K562 (cell line): ENCODE measurements at regions not wholly inside any gene's neighbourhood (a gene's known extent, or its start where the extent isn't known, plus 50 kb on each side); places are given as distances from the start of the nearest gene placed in this dataset.

Experiments
- ADNP ChIP-seq: fragments of 200-800 bp; sonication (Bioruptor generic); IDR thresholded peaks from 2 replicates; pipeline ENCODE4 v1.6.1; 2016; ENCODE audit warnings: missing genetic modification characterization, missing compliant biosample characterization
- CTCFL ChIP-seq: IDR thresholded peaks from 2 replicates; pipeline ENCODE4 v1.6.1; 2011; ENCODE audit warnings: borderline replicate concordance, low read depth, mild to moderate bottlenecking, moderate library complexity, low read length; ENCODE audit not compliant: insufficient read depth, poor library complexity, severe bottlenecking
- ESRRA ChIP-seq: fragments of 450-650 bp; IDR thresholded peaks from 2 replicates; pipeline ENCODE4 v1.6.1; 2014; ENCODE audit warnings: low read depth, mild to moderate bottlenecking, moderate library complexity, borderline replicate concordance
- GATAD2A ChIP-seq: fragments of 450-650 bp; IDR thresholded peaks from 2 replicates; pipeline ENCODE4 v1.6.1; 2017
- GTF2E2 ChIP-seq: fragments of 200-800 bp; sonication (Bioruptor generic); IDR thresholded peaks from 2 replicates; pipeline ENCODE4 v1.6.1; 2016; ENCODE audit warnings: missing genetic modification characterization, missing compliant biosample characterization
- HDAC2 ChIP-seq: fragments of 450-650 bp; IDR thresholded peaks from 2 replicates; pipeline ENCODE4 v1.6.1; 2016; ENCODE audit warnings: mild to moderate bottlenecking
- HMBOX1 ChIP-seq: sonication (generic); IDR thresholded peaks from 2 replicates; pipeline ENCODE4 v1.6.1; 2016
- POLR3G ChIP-seq: IDR thresholded peaks from 2 replicates; pipeline ENCODE4 v1.6.1; 2011; ENCODE audit not compliant: insufficient read length, insufficient replicate concordance; ENCODE audit errors: extremely low read depth
- RCOR1 ChIP-seq, 2 experiments: IDR thresholded peaks; 2 replicates each; pipeline ENCODE4 v1.6.1; 2012; ENCODE audit warnings: low read depth in 2 of 2, low read length in 2 of 2, borderline replicate concordance in 1 of 2, improper control_type of control experiment in 1 of 2
- SMAD4 ChIP-seq: fragments of 250-450 bp; sonication (Bioruptor Pico); conservative IDR thresholded peaks from 2 replicates; pipeline ENCODE4 v1.8.0; 2021; ENCODE audit warnings: inconsistent platforms, mild to moderate bottlenecking, moderate library complexity
- SMARCA4 ChIP-seq: fragments of 450-650 bp; IDR thresholded peaks from 2 replicates; pipeline ENCODE4 v1.6.1; 2016
- SNAPC5 ChIP-seq: fragments of 250-450 bp; sonication (Bioruptor Pico); IDR thresholded peaks from 2 replicates; pipeline ENCODE4 v1.8.0; 2021; ENCODE audit warnings: moderate library complexity, mild to moderate bottlenecking, inconsistent platforms
- TFAM ChIP-seq: fragments of 250-450 bp; sonication (Bioruptor Pico); conservative IDR thresholded peaks from 2 replicates; pipeline ENCODE4 v1.5.0; 2021; ENCODE audit warnings: mild to moderate bottlenecking, moderate library complexity
- TRIM24 ChIP-seq, 2 experiments: fragments of 450-650 bp; IDR thresholded peaks; 2 replicates each; pipeline ENCODE4 v1.6.1; 2016
- U2AF2 ChIP-seq: fragments of 200-400 bp; formaldehyde crosslinking; optimal IDR thresholded peaks from 2 replicates; pipeline ENCODE3; 2017; ENCODE audit warnings: low read depth, mild to moderate bottlenecking, low read length
- UBTF ChIP-seq, 2 experiments: IDR thresholded peaks; 2 replicates each; pipeline ENCODE4 v1.6.1; 2012; ENCODE audit warnings: improper control_type of control experiment in 2 of 2, low read depth in 2 of 2, low read length in 2 of 2, borderline replicate concordance in 1 of 2
- ZNF280A ChIP-seq: fragments of 450-650 bp; IDR thresholded peaks from 2 replicates; pipeline ENCODE4 v1.6.1; 2018; ENCODE audit warnings: mild to moderate bottlenecking, low read depth; ENCODE audit not compliant: partially characterized antibody
- ZNF354B ChIP-seq: fragments of 250-450 bp; sonication (Bioruptor Pico); IDR thresholded peaks from 2 replicates; pipeline ENCODE4 v1.4.0; 2020
- ZNF740 ChIP-seq, 3 experiments: fragments of 200-800 bp in 1 of 3; sonication (Bioruptor generic) in 1 of 3; sonication (generic) in 1 of 3; formaldehyde crosslinking in 1 of 3; IDR thresholded peaks; 2 replicates each; pipeline versions ENCODE4 v1.6.1 to v1.8.0; 2016 to 2022; ENCODE audit warnings: mild to moderate bottlenecking in 2 of 3, missing compliant biosample characterization in 2 of 3, missing genetic modification characterization in 2 of 3, missing genetic modification reagents in 1 of 3

- TF ChIP-seq CTCFL (no peak), SMARCA4 (0 out of 2 replicates have a peak, but pooled peaks have one; percentile 23), GATAD2A (no peak), GTF2E2 (tag) (no peak), U2AF2 (no peak), ZNF280A (no peak), SMAD4 (peak; percentile 39; the same call in 1 of the 2 replicates), SNAPC5 (CRISPR knock-in tag) (no peak), TFAM (no peak), RCOR1 (IDR thresholded peaks at IDR 0.05; ENCODE audit: borderline replicate concordance in 1 of 2, low read depth in 2 of 2, low read length in 2 of 2) (0 out of 4 replicates have a peak, but pooled peaks of 1 of the 2 experiments have one; percentile 34), ZNF354B (CRISPR knock-in tag) (no peak), POLR3G (no peak), ADNP (no peak), HMBOX1 (no peak), HDAC2 (peak; percentile 43; the same call in 1 of the 2 replicates), ZNF740 (CRISPR knock-in tag; IDR thresholded peaks at IDR 0.05) (peak; percentile 15; the same call in 1 of the 2 replicates), ZNF740 (tag; IDR thresholded peaks at IDR 0.05) (no peak), ESRRA (peak; percentile 57; the same call in 1 of the 2 replicates), UBTF (IDR thresholded peaks at IDR 0.05; ENCODE audit: borderline replicate concordance in 1 of 2, low read depth in 2 of 2, low read length in 2 of 2) (peak in 1 of 2 experiments; percentile 67; a peak in 1 of 4 replicates), TRIM24 (IDR thresholded peaks at IDR 0.05) (0 out of 4 replicates have a peak, but pooled peaks of 1 of the 2 experiments have one; percentile 22)
Observed at GRCh38 chr12:111185206-111185888, 183.5 kb downstream of the PHETA1 start (continued).
